ENCODE measurements at regions not wholly inside any gene's neighbourhood (a gene's known extent, or its start where the extent isn't known, plus 50 kb on each side); places are given as distances from the start of the nearest gene placed in this dataset.

GRCh38 chr18:56473400-56474024, 164.9 kb downstream of the TXNL1 start:
- Mint-ChIP-seq H3K9me3 (no peaks in the 10 kb centered on the region), H3K27me3 (no peaks in the 10 kb centered on the region), H3K27ac (no peak overlapping the region), H3K36me3 (peaks cover 1% of the 10 kb centered on the region), H3K4me1 (no peaks in the 10 kb centered on the region), H3K4me3 (no peak overlapping the region)

- Mint-ChIP-seq H3K4me1 (peaks cover 0 to 4% (median 2%) of the 10 kb centered on the region in 3 donors), H3K4me3 (no peak overlapping the region), H3K27me3 (peaks cover 2% of the 10 kb centered on the region), H3K36me3 (peaks cover 1% of the 10 kb centered on the region), H3K27ac (no peak overlapping the region), H3K9me3 (peaks cover 3 to 5% (median 4%) of the 10 kb centered on the region in 3 donors)
Observed at GRCh38 chr18:56470406-56471351, 167.7 kb downstream of the TXNL1 start.

- Mint-ChIP-seq H3K27me3 (peaks cover 2% of the 10 kb centered on the region), H3K4me3 (no peak overlapping the region), H3K36me3 (peaks cover 1% of the 10 kb centered on the region), H3K9me3 (peaks cover 8 to 14% (median 13%) of the 10 kb centered on the region in 3 donors), H3K4me1 (peaks cover 0 to 4% (median 2%) of the 10 kb centered on the region in 3 donors), H3K27ac (no peak overlapping the region)
Observed at GRCh38 chr18:56469582-56469981, 168.8 kb downstream of the TXNL1 start.

- Mint-ChIP-seq H3K4me1 (peaks cover 0 to 4% (median 2%) of the 10 kb centered on the region in 3 donors), H3K4me3 (no peak overlapping the region), H3K27ac (no peak overlapping the region)
Observed at GRCh38 chr18:56468396-56468795, 170.0 kb downstream of the TXNL1 start.

DNA sequence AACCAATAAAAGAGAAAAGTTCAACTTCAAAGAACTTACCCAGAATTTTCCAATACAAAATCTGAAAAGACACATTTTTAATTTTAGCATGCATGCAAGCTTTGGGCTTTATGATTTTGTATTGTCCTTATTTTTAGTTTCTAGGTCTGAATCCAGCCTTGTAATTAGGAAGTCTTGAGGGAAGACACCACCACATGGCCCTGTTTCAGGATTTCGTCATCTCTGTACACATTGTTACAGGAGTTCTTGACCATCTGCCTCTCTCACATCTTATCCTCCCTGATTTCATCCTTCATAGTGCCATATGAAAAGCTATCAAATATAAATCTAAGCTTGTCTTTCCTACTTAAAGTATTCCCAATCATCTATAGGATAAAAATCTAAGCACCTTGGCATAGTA, 176.1 kb downstream of the TXNL1 start:
- Mint-ChIP-seq H3K4me1 (no peaks in the 10 kb centered on the region), H3K27ac (no peak overlapping the region), H3K4me3 (no peak overlapping the region), H3K9me3 (peaks cover 13 to 28% (median 25%) of the 10 kb centered on the region in 3 donors), H3K36me3 (no peaks in the 10 kb centered on the region), H3K27me3 (peaks cover 6% of the 10 kb centered on the region)

More at GRCh38 chr18:56468396-56468795, 170.0 kb downstream of the TXNL1 start:
- peaks cover 8 to 21% (median 18%) of the 10 kb centered on the region in 3 donors for H3K9me3 Mint-ChIP-seq
- H3K36me3 Mint-ChIP-seq: peaks cover 1% of the 10 kb centered on the region
- peaks cover 2% of the 10 kb centered on the region for H3K27me3 Mint-ChIP-seq

DNA sequence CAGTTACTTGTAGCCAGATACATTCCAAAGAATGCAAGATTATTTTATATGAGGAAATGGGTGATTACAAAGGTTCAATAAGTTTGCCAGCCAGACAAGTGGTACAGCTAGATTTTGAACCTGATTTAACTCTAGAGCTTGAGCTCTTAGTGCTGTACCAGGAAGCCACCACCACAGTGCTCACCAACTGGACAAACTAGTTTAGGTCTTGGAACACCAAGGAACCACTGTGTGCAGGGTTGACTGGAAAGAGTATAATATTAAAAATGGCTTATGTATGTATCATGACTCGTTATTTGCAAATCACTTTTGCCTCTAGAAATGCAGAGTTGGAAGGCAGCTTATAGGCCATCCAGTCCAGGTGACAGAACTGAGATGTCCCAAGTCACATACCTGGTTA, 177.2 kb downstream of the TXNL1 start:
- Mint-ChIP-seq H3K9me3 (peaks cover 13 to 28% (median 25%) of the 10 kb centered on the region in 3 donors), H3K4me1 (no peaks in the 10 kb centered on the region), H3K27ac (no peak overlapping the region), H3K4me3 (no peak overlapping the region), H3K36me3 (no peaks in the 10 kb centered on the region), H3K27me3 (peaks cover 6% of the 10 kb centered on the region)

DNA sequence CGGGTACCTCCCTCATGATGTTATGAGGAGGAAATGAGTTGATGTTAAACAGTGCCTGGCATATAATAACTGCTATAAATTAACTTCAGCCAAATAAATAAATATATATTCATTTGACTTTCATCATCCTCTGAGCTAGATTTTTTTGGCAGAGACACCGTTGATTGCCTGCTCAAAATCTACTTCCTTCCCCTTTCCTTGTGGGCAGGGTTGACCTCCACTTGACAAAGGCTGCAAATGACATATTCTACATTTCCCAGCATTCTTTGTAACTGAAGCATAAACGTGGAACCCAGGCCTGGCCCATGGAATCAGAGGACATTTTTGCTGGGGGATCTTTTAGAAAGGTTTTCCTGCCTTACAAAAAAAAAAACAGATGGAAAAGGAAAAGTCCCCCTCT, 177.8 kb downstream of the TXNL1 start:
- H3K36me3 Mint-ChIP-seq: no peaks in the 10 kb centered on the region

GRCh38 chr18:56458770-56459712, 179.4 kb downstream of the TXNL1 start:
- H3K9me3 Mint-ChIP-seq: peaks cover 6 to 10% (median 9%) of the 10 kb centered on the region in 3 donors
- H3K27ac Mint-ChIP-seq: no peak overlapping the region
- no peaks in the 10 kb centered on the region for H3K4me1 Mint-ChIP-seq
- no peaks in the 10 kb centered on the region for H3K36me3 Mint-ChIP-seq
- no peak overlapping the region for H3K4me3 Mint-ChIP-seq
- H3K27me3 Mint-ChIP-seq: peaks cover 5% of the 10 kb centered on the region

More for the DNA sequence above, 177.8 kb downstream of the TXNL1 start:
- peaks cover 10 to 24% (median 19%) of the 10 kb centered on the region in 3 donors for H3K9me3 Mint-ChIP-seq
- no peak overlapping the region for H3K27ac Mint-ChIP-seq
- H3K4me1 Mint-ChIP-seq: no peaks in the 10 kb centered on the region
- H3K27me3 Mint-ChIP-seq: peaks cover 4% of the 10 kb centered on the region
- H3K4me3 Mint-ChIP-seq: no peak overlapping the region

DNA sequence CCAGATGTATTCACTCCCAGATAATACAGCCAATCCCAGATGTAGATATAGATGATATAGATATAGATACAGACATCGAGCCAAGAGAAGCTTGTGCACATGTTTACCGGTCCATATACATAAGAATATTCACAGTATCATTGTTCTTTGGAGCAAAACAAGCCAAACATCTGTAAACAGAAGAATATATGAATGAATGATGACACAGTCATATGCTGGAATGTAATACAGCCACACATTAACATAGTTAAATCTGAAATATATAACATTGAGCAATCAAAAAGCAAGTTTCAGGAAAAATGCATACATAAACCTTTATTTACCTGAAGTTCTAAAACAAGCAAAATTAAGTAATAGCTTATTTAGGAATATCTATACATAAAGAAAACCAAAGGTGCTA, 182.5 kb downstream of the TXNL1 start:
- Mint-ChIP-seq H3K9me3 (peaks cover 0 to 3% (median 0%) of the 10 kb centered on the region in 3 donors), H3K4me1 (no peaks in the 10 kb centered on the region), H3K36me3 (no peaks in the 10 kb centered on the region), H3K27ac (no peak overlapping the region), H3K4me3 (no peak overlapping the region), H3K27me3 (peaks cover 5% of the 10 kb centered on the region)

- Mint-ChIP-seq H3K27ac (no peak overlapping the region), H3K4me1 (no peaks in the 10 kb centered on the region), H3K27me3 (peaks cover 4% of the 10 kb centered on the region), H3K4me3 (no peak overlapping the region), H3K9me3 (peaks cover 0 to 1% (median 0%) of the 10 kb centered on the region in 3 donors), H3K36me3 (peaks cover 3% of the 10 kb centered on the region)
Observed at GRCh38 chr18:56455141-56455540, 183.3 kb downstream of the TXNL1 start.

DNA sequence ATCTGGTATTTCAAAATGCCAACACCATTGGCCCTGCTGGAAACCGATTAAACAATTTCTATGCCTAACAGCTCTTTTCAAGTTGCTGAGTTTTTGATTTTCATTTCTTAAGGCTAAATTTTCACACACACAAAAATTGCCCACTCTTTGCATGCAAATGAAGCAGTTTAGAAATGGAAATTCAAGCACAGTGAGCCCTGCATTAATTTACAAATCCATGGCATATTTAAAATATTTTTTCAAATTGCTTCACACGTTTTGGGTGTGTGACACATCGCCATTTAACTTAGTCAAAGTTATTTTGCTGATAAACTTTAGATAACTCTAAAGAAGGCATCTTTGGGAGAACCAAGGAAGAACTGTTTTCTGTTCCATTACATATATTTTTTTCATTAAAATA, 184.8 kb downstream of the TXNL1 start:
- no peaks in the 10 kb centered on the region for H3K4me1 Mint-ChIP-seq
- H3K9me3 Mint-ChIP-seq: no peaks in the 10 kb centered on the region
- no peak overlapping the region for H3K4me3 Mint-ChIP-seq
- peaks cover 3% of the 10 kb centered on the region for H3K36me3 Mint-ChIP-seq
- peaks cover 4% of the 10 kb centered on the region for H3K27me3 Mint-ChIP-seq
- no peak overlapping the region for H3K27ac Mint-ChIP-seq

- H3K27me3 Mint-ChIP-seq: peaks cover 2% of the 10 kb centered on the region
- peaks cover 6% of the 10 kb centered on the region for H3K36me3 Mint-ChIP-seq
- H3K4me1 Mint-ChIP-seq: peaks cover 0 to 3% (median 0%) of the 10 kb centered on the region in 3 donors
- H3K9me3 Mint-ChIP-seq: no peaks in the 10 kb centered on the region
- no peak overlapping the region for H3K27ac Mint-ChIP-seq
- no peak overlapping the region for H3K4me3 Mint-ChIP-seq
Observed at GRCh38 chr18:56451188-56451587, 187.2 kb downstream of the TXNL1 start.

DNA sequence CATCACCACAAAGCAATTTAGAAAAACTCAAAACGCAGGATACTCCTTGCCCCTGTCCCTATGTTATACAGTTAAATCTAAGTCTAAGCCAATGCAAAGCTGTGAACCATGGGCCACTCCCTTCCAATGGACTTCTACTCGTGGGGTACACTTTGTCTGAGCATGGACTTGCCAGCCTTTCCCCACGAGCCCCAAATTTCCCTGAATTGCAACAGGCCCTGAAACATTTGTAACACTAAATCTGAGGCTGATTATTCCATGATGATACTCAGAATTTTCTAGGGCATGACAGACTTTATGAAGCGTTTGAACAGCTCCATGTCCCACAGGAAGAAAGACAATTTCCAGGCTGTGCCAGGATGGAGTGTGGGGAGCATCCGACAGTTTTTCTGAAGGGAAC, 189.6 kb downstream of the TXNL1 start:
- H3K36me3 Mint-ChIP-seq: peaks cover 6% of the 10 kb centered on the region
- peaks cover 0 to 3% (median 0%) of the 10 kb centered on the region in 3 donors for H3K4me1 Mint-ChIP-seq
- peaks cover 0 to 5% (median 0%) of the 10 kb centered on the region in 3 donors for H3K9me3 Mint-ChIP-seq
- H3K27me3 Mint-ChIP-seq: no peaks in the 10 kb centered on the region
- no peak overlapping the region for H3K4me3 Mint-ChIP-seq
- peak overlapping the region in 1 of 3 donors; percentile 35 for H3K27ac Mint-ChIP-seq

DNA sequence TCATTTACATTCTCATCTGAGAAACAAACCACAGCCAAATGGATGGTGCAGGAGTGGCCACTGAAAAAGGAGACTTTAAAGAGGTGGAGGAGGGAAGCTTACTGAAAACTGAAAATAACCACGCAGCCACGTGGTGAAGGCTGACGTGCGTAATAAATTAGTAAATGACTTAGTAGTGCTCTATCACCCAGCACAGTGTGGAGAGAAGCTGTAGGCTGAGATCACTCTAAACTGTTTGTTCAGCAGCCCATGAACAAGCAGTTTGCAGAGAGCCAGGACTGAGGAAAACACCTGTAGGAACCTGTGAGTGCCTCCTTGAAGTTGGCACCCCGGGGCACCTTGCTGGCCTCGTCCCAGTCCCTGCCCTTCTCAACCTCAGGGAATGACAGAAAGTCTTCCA, 193.0 kb downstream of the TXNL1 start:
- H3K4me1 Mint-ChIP-seq: peaks cover 0 to 3% (median 0%) of the 10 kb centered on the region in 3 donors
- H3K36me3 Mint-ChIP-seq: peaks cover 6% of the 10 kb centered on the region
- peaks cover 0 to 13% (median 0%) of the 10 kb centered on the region in 3 donors for H3K9me3 Mint-ChIP-seq
- H3K4me3 Mint-ChIP-seq: no peak overlapping the region
- no peaks in the 10 kb centered on the region for H3K27me3 Mint-ChIP-seq
- H3K27ac Mint-ChIP-seq: no peak overlapping the region

Data from IgD-negative memory B cell (primary cell).